ENCODE measurements at regions not wholly inside any gene's neighbourhood (a gene's known extent, or its start where the extent isn't known, plus 50 kb on each side); places are given as distances from the start of the nearest gene placed in this dataset.

DNA sequence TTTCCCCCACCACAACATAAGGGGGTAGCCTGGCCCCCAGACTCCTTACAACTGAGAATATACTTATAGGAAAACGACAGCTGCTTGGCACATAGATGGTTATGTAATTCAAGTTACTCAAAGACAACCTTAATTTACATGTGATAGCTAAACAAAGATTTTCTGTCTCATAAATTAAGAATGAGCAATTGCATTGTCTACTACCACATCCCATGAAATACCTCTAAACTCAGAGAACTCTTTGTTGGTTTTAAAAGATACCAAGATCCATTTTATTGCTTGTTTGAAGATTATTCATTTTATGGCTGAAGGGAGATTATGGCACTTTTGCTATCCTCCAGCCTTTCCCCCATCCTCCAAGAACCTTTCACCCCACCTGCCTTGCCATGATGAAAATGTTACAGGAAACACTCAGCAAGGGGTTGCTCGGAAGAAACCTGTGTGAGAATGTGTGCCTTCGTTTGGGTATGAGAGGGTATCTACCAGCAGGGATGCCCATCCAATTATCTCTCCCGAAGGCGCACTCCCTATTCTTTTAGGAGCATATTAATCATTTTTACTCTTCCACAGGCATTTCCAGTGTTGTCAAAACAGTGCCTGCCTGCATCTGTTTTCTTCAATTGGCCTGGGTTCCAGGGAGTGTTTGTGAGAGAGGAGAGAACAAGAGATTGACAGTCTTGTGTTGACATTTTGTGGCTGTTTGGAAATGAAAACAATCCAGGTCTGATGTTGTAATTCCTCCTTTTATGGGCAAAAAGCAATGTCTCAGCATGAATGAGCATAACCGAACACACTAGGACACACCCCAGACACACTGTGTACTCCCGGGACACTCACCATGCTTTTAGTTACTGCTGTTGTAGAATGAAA, 208.0 kb upstream of the ANKRD55 start (continued):
- TF ChIP-seq, protein P1, sequence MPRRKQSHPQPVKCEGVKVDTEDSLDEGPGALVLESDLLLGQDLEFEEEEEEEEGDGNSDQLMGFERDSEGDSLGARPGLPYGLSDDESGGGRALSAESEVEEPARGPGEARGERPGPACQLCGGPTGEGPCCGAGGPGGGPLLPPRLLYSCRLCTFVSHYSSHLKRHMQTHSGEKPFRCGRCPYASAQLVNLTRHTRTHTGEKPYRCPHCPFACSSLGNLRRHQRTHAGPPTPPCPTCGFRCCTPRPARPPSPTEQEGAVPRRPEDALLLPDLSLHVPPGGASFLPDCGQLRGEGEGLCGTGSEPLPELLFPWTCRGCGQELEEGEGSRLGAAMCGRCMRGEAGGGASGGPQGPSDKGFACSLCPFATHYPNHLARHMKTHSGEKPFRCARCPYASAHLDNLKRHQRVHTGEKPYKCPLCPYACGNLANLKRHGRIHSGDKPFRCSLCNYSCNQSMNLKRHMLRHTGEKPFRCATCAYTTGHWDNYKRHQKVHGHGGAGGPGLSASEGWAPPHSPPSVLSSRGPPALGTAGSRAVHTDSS (CRISPR knock-in tag; conservative IDR thresholded peaks at IDR 0.05): no peak
- TF ChIP-seq, protein P2, sequence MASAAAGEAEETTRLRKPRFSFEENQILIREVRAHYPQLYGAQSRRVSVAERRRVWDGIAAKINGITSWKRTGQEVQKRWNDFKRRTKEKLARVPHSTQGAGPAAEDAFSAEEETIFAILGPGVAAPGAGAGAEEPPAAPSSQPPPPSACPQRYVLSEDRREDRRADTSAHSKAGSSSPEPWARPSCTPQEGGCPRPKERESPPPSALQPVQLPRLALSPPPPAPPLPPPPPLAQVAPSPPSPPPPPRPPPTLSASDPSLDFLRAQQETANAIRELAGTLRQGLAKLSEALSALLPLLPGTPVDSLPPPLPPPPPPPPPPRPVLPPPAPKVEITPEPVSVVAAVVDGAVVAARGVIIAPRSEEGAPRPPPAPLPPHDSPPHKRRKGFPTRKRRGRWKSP (CRISPR knock-in tag; IDR thresholded peaks at IDR 0.05): no peak; the same call in 1 of the 2 replicates
- TF ChIP-seq ZNF282 (IDR thresholded peaks at IDR 0.05; ENCODE audit: partially characterized antibody) (no peak), ZFP62 (CRISPR knock-in tag; IDR thresholded peaks at IDR 0.05) (no peak), ZNF563 (CRISPR knock-in tag; IDR thresholded peaks at IDR 0.05) (no peak), ZSCAN22 (CRISPR knock-in tag; IDR thresholded peaks at IDR 0.05) (no peak), ZBTB20 (CRISPR knock-in tag; IDR thresholded peaks at IDR 0.05; ENCODE audit: borderline replicate concordance, low read depth) (no peak), KLF11 (CRISPR knock-in tag; IDR thresholded peaks at IDR 0.05) (no peak), ZNF138 (CRISPR knock-in tag; IDR thresholded peaks at IDR 0.05; ENCODE audit: low read depth) (no peak), IKZF4 (CRISPR knock-in tag; IDR thresholded peaks at IDR 0.05; ENCODE audit: borderline replicate concordance, low read depth, not compliant biosample characterization) (no peak), ZNF256 (CRISPR knock-in tag; conservative IDR thresholded peaks at IDR 0.05) (no peak), ETV5 (CRISPR knock-in tag; IDR thresholded peaks at IDR 0.05; ENCODE audit: borderline replicate concordance) (no peak), ZBTB42 (CRISPR knock-in tag; IDR thresholded peaks at IDR 0.05) (no peak), CREM (IDR thresholded peaks at IDR 0.05) (peak; percentile 22; the same call in 1 of the 2 replicates), CREM (CRISPR knock-in tag; IDR thresholded peaks at IDR 0.05) (no peak), IRX3 (CRISPR knock-in tag; IDR thresholded peaks at IDR 0.05; ENCODE audit: borderline replicate concordance, low read depth) (no peak), CEBPB (IDR thresholded peaks at IDR 0.05; ENCODE audit: borderline replicate concordance, low read depth, low read length) (peak; percentile 87), ZNF224 (CRISPR knock-in tag; IDR thresholded peaks at IDR 0.05) (no peak)
- TF ChIP-seq, protein P3, sequence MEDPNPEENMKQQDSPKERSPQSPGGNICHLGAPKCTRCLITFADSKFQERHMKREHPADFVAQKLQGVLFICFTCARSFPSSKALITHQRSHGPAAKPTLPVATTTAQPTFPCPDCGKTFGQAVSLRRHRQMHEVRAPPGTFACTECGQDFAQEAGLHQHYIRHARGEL (CRISPR knock-in tag; IDR thresholded peaks at IDR 0.05): no peak
- TF ChIP-seq, protein P4, sequence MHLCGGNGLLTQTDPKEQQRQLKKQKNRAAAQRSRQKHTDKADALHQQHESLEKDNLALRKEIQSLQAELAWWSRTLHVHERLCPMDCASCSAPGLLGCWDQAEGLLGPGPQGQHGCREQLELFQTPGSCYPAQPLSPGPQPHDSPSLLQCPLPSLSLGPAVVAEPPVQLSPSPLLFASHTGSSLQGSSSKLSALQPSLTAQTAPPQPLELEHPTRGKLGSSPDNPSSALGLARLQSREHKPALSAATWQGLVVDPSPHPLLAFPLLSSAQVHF (CRISPR knock-in tag; IDR thresholded peaks at IDR 0.05): no peak
- TF ChIP-seq, protein P5, sequence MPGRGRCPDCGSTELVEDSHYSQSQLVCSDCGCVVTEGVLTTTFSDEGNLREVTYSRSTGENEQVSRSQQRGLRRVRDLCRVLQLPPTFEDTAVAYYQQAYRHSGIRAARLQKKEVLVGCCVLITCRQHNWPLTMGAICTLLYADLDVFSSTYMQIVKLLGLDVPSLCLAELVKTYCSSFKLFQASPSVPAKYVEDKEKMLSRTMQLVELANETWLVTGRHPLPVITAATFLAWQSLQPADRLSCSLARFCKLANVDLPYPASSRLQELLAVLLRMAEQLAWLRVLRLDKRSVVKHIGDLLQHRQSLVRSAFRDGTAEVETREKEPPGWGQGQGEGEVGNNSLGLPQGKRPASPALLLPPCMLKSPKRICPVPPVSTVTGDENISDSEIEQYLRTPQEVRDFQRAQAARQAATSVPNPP (CRISPR knock-in tag; IDR thresholded peaks at IDR 0.05): no peak
- TF ChIP-seq, protein P6, sequence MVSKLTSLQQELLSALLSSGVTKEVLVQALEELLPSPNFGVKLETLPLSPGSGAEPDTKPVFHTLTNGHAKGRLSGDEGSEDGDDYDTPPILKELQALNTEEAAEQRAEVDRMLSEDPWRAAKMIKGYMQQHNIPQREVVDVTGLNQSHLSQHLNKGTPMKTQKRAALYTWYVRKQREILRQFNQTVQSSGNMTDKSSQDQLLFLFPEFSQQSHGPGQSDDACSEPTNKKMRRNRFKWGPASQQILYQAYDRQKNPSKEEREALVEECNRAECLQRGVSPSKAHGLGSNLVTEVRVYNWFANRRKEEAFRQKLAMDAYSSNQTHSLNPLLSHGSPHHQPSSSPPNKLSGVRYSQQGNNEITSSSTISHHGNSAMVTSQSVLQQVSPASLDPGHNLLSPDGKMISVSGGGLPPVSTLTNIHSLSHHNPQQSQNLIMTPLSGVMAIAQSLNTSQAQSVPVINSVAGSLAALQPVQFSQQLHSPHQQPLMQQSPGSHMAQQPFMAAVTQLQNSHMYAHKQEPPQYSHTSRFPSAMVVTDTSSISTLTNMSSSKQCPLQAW (CRISPR knock-in tag; IDR thresholded peaks at IDR 0.05): peak; percentile 48; the same call in 1 of the 2 replicates

All from HepG2 (cell line).